ENCODE measurements at regions not wholly inside any gene's neighbourhood (a gene's known extent, or its start where the extent isn't known, plus 50 kb on each side); places are given as distances from the start of the nearest gene placed in this dataset.

DNA sequence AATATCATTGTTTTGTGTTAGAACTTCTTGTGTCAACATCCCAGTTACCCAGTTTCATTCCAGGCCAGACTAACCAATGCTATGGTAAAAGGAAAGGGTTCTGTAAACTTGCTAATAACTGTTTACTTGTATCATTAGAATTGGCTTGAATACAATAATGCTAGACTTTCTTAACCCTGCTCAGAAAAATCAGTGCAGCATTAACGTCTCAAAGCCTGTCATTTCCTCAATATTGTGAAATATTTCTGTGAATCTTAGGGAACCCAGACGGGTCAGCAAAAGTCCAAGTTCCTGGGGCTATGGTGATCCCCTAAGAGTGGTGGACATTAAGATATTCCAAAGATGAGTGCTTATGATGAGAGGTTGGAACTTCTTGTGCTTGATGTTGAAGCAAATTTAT, 541.2 kb upstream of the MAGEB18 start:
- TF ChIP-seq POLR2A (IDR thresholded peaks at IDR 0.05; ENCODE audit: low read length) (no peak), CEBPB (IDR thresholded peaks at IDR 0.05) (no peak), CTCF (IDR thresholded peaks at IDR 0.05) (no peak), HDAC2 (IDR thresholded peaks at IDR 0.05) (no peak), HOXB13 (CRISPR knock-in tag; IDR thresholded peaks at IDR 0.05; ENCODE audit: low read depth) (no peak), USF2 (IDR thresholded peaks at IDR 0.05) (no peak), MAFK (IDR thresholded peaks at IDR 0.05; ENCODE audit: partially characterized antibody) (no peak), EP300 (IDR thresholded peaks at IDR 0.05) (no peak), KDM1A (IDR thresholded peaks at IDR 0.05; ENCODE audit: low read depth) (no peak), JUN (IDR thresholded peaks at IDR 0.05) (no peak), CBX8 (IDR thresholded peaks at IDR 0.05) (no peak), MAX (IDR thresholded peaks at IDR 0.05) (no peak)
